Gastroesophageal sphincter (tissue), 3 donors: ENCODE measurements at regions not wholly inside any gene's neighbourhood (a gene's known extent, or its start where the extent isn't known, plus 50 kb on each side); places are given as distances from the start of the nearest gene placed in this dataset.

ENCODE experiments used
- CTCF ChIP-seq, 4 experiments: fragments of 200-600 bp in 2 of 4; fragments of 450-650 bp in 2 of 4; sonication (generic) in 1 of 4; IDR thresholded peaks; one replicate each; pipeline ENCODE4 v1.5.1; 2017 to 2019; ENCODE audit warnings: antibody characterized with exemption in 4 of 4, mild to moderate bottlenecking in 2 of 4, moderate library complexity in 2 of 4
- EP300 ChIP-seq: sonication (generic); formaldehyde crosslinking; IDR thresholded peaks from one replicate; pipeline ENCODE4 v1.6.1; 2017; ENCODE audit warnings: antibody characterized with exemption, mild to moderate bottlenecking
- POLR2A ChIP-seq, 2 donors: fragments of 450-650 bp; IDR thresholded peaks; one replicate each; pipeline ENCODE4 v1.6.1; 2017; ENCODE audit warnings: antibody characterized with exemption in 2 of 2, mild to moderate bottlenecking in 2 of 2, moderate library complexity in 1 of 2
- POLR2AphosphoS5 ChIP-seq: sonication (generic); formaldehyde crosslinking; IDR thresholded peaks from one replicate; pipeline ENCODE4 v1.6.1; 2017; ENCODE audit warnings: antibody characterized with exemption

- no peak for TF ChIP-seq POLR2AphosphoS5
- no peak for TF ChIP-seq CTCF (IDR thresholded peaks at IDR 0.05)
- TF ChIP-seq POLR2A (IDR thresholded peaks at IDR 0.05) = no peak
- no peak for TF ChIP-seq EP300
Measured at GRCh38 chr22:23393721-23394320, 186.3 kb downstream of the IGLL1 start.
